ENCODE measurements at regions not wholly inside any gene's neighbourhood (a gene's known extent, or its start where the extent isn't known, plus 50 kb on each side); places are given as distances from the start of the nearest gene placed in this dataset.

DNA sequence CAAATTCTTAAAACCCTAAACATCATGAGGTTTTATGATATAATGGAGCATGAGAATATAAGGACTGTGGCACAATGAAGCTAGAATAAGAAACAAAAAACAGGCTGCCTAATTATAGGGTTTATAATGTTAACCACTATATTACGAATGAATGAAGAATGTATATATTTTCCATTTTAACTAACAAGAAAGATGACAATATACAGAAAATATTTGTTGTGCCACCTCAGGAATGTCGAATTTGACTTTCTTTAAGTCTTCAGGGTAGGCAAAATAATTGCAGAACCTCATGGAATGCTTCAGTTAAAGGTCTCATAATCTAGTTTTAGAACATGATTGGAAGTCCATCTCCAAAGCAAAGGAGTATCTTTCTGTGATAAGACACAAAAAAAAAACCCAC is 282.9 kb upstream of the SLC8A1 start:
- no peak overlapping the region for H3K4me3 Mint-ChIP-seq
- ChIA-PET POLR2A (no interaction called here), CTCF (no interaction called here)
- no peaks in the 10 kb centered on the region for H3K9me3 Mint-ChIP-seq
- no peak for DNase-seq
- H3K27me3 Mint-ChIP-seq: no peaks in the 10 kb centered on the region
- H3K27ac Mint-ChIP-seq: no peak overlapping the region
- no peaks in the 10 kb centered on the region for H3K36me3 Mint-ChIP-seq (ENCODE audit: low read depth)
- no peaks in the 10 kb centered on the region for H3K4me1 Mint-ChIP-seq

DNA sequence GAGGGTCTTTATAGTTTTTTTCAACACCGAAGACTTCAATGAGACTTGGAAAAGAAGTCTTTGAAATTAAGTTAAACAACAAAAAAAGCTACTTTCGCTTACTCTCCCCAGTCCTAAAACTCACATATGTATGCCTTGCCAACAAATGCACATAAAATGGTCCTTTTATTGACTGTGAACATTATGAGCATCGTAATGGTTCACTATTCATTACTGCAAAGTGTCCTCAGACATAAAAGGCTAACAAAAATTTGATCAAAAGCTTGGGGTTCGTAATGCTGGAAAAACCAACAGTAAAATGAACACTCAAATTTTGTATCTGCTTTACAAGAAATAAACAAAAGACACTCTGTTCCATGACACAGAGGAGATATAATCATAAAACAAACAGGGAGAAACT is 285.3 kb upstream of the SLC8A1 start:
- no peaks in the 10 kb centered on the region for H3K9me3 Mint-ChIP-seq
- H3K4me1 Mint-ChIP-seq: no peaks in the 10 kb centered on the region
- no peak for DNase-seq
- CTCF ChIA-PET: no interaction called here
- H3K27me3 Mint-ChIP-seq: no peaks in the 10 kb centered on the region
- H3K36me3 Mint-ChIP-seq (ENCODE audit: low read depth): no peaks in the 10 kb centered on the region
- POLR2A ChIA-PET: no interaction called here
- no peak overlapping the region for H3K4me3 Mint-ChIP-seq
- H3K27ac Mint-ChIP-seq: no peak overlapping the region

DNA sequence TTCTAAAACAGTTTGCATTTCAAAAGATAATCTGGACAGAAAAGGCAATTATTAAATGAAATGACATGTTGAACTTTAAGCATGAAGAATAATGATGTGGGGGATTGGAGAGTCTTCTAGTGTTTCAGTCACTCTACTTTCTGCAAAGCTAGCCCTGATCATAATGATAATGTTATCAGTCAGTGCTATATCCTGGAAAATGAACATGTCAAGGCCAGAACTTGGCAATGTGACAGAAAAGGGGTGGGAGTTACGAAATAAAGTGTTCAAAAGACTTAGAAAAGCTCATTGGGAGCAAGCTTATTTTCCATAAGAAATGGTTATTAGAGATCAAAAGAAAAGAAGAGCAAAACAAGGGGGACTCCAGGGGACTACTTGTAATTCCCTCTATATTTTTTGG is 288.5 kb upstream of the SLC8A1 start:
- H3K4me1 Mint-ChIP-seq: no peaks in the 10 kb centered on the region
- no peaks in the 10 kb centered on the region for H3K36me3 Mint-ChIP-seq (ENCODE audit: low read depth)
- no peak for DNase-seq
- ChIA-PET POLR2A (no interaction called here), CTCF (no interaction called here)
- no peak overlapping the region for H3K27ac Mint-ChIP-seq
- H3K9me3 Mint-ChIP-seq: no peaks in the 10 kb centered on the region
- H3K4me3 Mint-ChIP-seq: no peak overlapping the region
- no peaks in the 10 kb centered on the region for H3K27me3 Mint-ChIP-seq

DNA sequence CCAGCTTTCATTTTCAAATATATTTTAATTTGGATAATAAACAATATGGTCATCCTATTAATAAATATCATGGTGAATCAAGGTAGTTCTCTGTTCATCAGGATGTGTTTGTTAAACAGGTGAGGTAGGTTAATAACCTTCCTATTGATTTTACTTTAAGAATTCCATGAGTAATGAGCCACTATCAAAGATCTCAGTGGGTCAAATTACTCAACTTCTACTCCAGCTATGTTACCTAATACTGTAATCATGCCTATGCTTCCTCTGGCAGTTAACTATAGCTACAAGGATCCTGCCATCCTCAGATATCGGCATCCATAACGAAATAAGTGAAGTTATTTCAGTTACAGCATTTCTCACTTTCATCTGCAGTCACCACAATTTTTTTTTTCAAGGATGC is 289.6 kb upstream of the SLC8A1 start:
- H3K4me3 Mint-ChIP-seq: no peak overlapping the region
- POLR2A ChIA-PET: no interaction called here
- no peak for DNase-seq
- no peaks in the 10 kb centered on the region for H3K9me3 Mint-ChIP-seq
- no peaks in the 10 kb centered on the region for H3K4me1 Mint-ChIP-seq
- CTCF ChIA-PET: no interaction called here
- H3K27ac Mint-ChIP-seq: no peak overlapping the region
- H3K36me3 Mint-ChIP-seq (ENCODE audit: low read depth): no peaks in the 10 kb centered on the region
- no peaks in the 10 kb centered on the region for H3K27me3 Mint-ChIP-seq

DNA sequence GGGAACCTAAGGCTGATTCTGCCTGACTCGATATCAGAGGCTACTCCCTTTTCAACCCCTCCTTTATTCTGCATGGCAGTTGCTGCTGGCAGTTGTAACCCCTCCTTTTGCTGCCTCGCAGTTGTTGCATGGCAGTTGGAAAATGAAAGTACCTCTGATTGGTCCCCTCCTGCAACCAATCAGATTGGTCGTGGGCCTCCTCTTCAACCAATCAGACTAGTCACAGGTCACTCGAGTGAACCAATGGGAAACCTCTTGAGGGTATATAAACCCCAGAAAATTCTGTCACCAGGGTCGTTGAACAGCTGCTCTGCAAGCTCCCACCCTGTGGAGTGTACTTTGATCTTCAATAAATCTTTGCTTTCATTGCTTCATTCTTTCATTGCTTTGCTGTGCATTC is 294.3 kb upstream of the SLC8A1 start:
- no peaks in the 10 kb centered on the region for H3K9me3 Mint-ChIP-seq
- no peak for DNase-seq

DNA sequence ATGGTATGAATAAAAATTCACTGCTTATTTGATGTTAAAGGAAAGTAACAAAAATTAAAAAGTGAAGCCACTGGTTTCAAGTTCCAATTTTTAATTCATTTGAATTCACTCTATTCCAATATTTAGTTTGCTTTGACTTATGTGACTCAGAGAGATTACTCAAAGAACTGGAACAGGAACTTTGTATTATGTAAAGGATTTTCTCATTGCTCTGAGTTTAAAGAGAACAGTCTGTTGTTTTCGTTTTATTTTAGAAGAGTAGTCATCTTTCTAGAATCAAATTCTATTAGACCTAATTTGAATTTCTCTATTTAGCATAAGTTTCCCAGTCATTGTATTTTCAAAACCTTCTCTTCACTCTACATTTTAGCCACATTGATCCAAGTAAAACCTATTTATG is 300.1 kb upstream of the SLC8A1 start:
- POLR2A ChIA-PET: no interaction called here
- Mint-ChIP-seq H3K27ac (no peak overlapping the region), H3K27me3 (no peaks in the 10 kb centered on the region), H3K4me1 (no peaks in the 10 kb centered on the region), H3K4me3 (no peak overlapping the region), H3K36me3 (ENCODE audit: low read depth) (no peaks in the 10 kb centered on the region), H3K9me3 (no peaks in the 10 kb centered on the region)
- CTCF ChIA-PET: no interaction called here
- no peak for DNase-seq

More for the DNA sequence above, 294.3 kb upstream of the SLC8A1 start:
- Mint-ChIP-seq H3K36me3 (ENCODE audit: low read depth) (no peaks in the 10 kb centered on the region), H3K27ac (no peak overlapping the region), H3K4me3 (no peak overlapping the region), H3K4me1 (no peaks in the 10 kb centered on the region), H3K27me3 (no peaks in the 10 kb centered on the region)
- ChIA-PET CTCF (no interaction called here), POLR2A (no interaction called here)

DNA sequence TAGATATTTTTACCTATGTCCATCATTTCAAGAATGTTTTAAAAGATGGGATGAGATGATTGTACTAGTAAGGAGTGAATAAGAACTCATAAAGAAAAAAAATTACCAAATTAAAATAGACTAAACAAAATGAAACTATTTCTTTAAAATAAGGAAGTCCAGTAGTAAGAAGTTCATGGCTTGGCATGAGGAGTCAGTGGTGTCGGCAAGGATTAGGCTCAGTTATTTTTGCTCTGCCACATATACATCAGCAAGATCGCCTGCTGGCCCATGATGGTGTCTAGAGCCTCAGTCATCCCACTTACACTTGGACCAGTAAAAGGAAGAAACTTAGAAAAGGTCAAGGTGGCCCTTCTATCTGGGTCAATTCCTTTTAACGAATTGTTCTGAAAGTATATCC is 300.9 kb upstream of the SLC8A1 start:
- no peaks in the 10 kb centered on the region for H3K27me3 Mint-ChIP-seq
- H3K36me3 Mint-ChIP-seq (ENCODE audit: low read depth): no peaks in the 10 kb centered on the region
- ChIA-PET POLR2A (no interaction called here), CTCF (no interaction called here)
- H3K4me1 Mint-ChIP-seq: no peaks in the 10 kb centered on the region
- DNase-seq: no peak
- H3K9me3 Mint-ChIP-seq: no peaks in the 10 kb centered on the region
- H3K4me3 Mint-ChIP-seq: no peak overlapping the region
- H3K27ac Mint-ChIP-seq: no peak overlapping the region

DNA sequence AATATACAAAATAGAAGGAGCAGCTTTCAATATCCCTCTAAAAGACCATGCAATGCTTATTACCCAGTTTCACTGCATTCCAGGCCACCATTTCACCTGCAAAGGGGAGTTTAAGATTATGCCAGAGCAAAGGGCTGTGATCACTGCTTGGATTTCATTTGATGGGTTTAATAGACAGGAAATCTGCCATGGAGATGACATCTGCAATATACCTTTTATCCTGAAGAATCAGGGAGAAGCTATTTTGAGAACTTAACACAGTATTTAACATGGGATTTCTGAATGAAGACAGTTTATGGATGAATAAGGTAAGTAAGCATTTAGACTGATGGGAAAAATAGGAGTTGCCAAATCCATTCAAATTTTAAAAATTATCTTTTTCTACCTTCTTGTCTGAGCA is 303.0 kb upstream of the SLC8A1 start:
- Mint-ChIP-seq H3K27ac (no peak overlapping the region), H3K36me3 (ENCODE audit: low read depth) (no peaks in the 10 kb centered on the region)
- CTCF ChIA-PET: no interaction called here

DNA sequence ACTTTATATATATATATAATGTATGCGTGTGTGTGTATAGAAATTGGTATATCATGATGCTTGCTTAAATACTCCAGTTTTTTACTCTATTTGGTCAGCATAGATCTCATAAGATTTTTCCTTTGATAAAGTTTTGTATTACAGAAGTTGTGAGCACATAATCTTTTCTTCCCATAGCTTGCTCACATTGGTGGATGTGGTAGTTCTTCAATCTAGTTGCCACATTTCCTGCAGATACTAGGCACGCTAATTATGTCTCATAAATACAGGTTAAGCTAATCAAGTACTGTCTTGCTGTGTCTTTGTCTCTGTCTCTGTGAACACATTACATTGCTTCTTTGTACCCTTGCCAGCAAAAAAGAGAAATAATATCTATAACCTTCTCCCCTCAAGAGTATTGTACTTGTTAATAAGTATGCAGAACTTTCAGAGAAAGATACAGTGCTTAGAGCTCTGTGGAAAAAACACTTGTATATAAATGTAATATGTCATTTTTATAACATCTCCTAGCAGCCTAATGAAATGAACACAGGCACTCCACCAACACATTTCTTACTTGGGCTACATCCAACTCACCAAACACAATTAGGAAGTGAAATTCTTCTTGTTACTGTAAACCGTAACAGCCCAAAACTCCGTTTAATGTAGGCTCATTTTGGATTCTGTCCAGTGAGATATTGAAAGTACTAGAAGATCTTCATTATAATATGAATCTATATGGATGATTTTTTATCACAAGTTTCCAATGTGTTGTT is 306.7 kb upstream of the SLC8A1 start:
- DNase-seq: no peak
- no peaks in the 10 kb centered on the region for H3K36me3 Mint-ChIP-seq (ENCODE audit: low read depth)
- ChIA-PET POLR2A (no interaction called here), CTCF (no interaction called here)
- H3K27me3 Mint-ChIP-seq: no peaks in the 10 kb centered on the region
- peaks cover 2% of the 10 kb centered on the region for H3K4me1 Mint-ChIP-seq
- H3K4me3 Mint-ChIP-seq: no peak overlapping the region
- H3K9me3 Mint-ChIP-seq: no peaks in the 10 kb centered on the region
- H3K27ac Mint-ChIP-seq: no peak overlapping the region

More for the DNA sequence above, 303.0 kb upstream of the SLC8A1 start:
- Mint-ChIP-seq H3K4me3 (no peak overlapping the region), H3K4me1 (peaks cover 2% of the 10 kb centered on the region), H3K9me3 (no peaks in the 10 kb centered on the region), H3K27me3 (no peaks in the 10 kb centered on the region)
- POLR2A ChIA-PET: no interaction called here
- DNase-seq: no peak

DNA sequence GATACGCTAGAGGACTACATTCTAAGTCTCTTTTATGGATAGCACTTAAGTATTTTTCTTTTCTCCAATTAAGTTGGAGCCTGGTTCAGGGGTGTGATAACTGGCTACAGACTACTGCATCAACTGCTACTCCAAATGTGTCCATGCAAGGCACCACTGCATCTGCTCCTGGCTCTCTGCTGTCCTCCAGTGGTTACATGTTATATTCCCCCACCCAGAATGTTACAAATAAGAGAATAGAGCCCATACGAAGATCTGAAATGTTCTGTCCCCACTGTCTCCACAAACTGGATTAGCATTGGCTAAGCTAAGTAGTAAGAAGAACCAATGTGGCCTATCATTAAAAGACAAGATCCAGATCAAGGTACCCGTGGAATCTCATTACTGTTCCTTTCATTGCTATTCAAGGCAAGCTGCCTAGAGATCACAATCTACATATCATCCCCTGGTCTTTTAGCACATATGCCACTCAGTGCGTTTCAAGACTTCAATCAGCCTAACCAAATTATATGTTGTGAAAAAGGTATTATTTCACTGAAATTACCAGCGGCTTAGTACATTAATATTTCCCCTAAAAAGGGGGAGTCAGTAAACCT is 308.3 kb upstream of the SLC8A1 start:
- Mint-ChIP-seq H3K27ac (no peak overlapping the region), H3K36me3 (ENCODE audit: low read depth) (no peaks in the 10 kb centered on the region), H3K9me3 (no peaks in the 10 kb centered on the region), H3K4me1 (peaks cover 2% of the 10 kb centered on the region), H3K27me3 (no peaks in the 10 kb centered on the region), H3K4me3 (no peak overlapping the region)
- ChIA-PET CTCF (no interaction called here), POLR2A (no interaction called here)
- DNase-seq: peak; percentile 6

DNA sequence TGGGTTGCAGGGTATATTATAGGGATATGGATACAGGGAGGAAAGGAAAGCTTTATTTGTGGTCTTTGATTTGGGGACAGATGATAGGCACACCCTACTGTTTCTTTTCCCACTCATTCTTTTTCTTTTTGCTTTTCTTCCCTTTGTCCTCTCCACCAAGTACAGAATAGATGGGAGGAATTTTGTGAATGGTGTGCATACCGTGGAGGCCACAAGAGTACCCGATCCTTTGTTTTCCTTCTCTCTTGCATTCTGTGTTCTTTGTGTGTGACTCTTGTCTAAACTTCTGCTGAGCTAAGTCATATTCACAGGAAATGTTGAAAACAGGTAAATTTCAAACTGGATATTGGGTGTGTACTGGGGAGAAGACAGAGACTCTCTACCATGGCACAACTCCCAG is 321.4 kb upstream of the SLC8A1 start:
- Mint-ChIP-seq H3K27ac (no peak overlapping the region), H3K27me3 (no peaks in the 10 kb centered on the region), H3K4me3 (no peak overlapping the region), H3K4me1 (no peaks in the 10 kb centered on the region), H3K9me3 (no peaks in the 10 kb centered on the region), H3K36me3 (ENCODE audit: low read depth) (no peaks in the 10 kb centered on the region)
- DNase-seq: no peak
- ChIA-PET POLR2A (no interaction called here), CTCF (no interaction called here)

DNA sequence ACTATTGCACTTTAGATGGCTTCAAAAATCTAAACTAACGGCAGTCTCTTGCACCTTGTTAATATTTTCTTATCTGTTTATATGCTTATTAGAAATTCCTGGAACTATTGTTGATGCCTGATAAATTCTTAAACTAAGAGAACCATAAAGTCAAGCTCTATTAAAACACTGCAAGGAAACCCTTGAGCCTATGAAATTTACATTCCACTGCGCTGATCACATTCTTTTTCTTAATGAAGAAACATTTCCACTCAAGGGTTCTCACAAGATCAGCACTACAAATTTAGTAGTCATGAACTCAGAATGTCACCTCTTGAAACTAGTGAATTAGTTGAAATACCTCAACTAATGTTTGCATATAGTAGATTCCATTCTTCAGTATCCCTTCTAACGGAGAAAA is 331.8 kb upstream of the SLC8A1 start:
- H3K9me3 Mint-ChIP-seq: no peaks in the 10 kb centered on the region
- no peak overlapping the region for H3K27ac Mint-ChIP-seq
- ChIA-PET CTCF (no interaction called here), POLR2A (no interaction called here)
- no peak for DNase-seq
- no peak overlapping the region for H3K4me3 Mint-ChIP-seq
- H3K4me1 Mint-ChIP-seq: no peaks in the 10 kb centered on the region
- no peaks in the 10 kb centered on the region for H3K27me3 Mint-ChIP-seq
- H3K36me3 Mint-ChIP-seq (ENCODE audit: low read depth): no peaks in the 10 kb centered on the region

DNA sequence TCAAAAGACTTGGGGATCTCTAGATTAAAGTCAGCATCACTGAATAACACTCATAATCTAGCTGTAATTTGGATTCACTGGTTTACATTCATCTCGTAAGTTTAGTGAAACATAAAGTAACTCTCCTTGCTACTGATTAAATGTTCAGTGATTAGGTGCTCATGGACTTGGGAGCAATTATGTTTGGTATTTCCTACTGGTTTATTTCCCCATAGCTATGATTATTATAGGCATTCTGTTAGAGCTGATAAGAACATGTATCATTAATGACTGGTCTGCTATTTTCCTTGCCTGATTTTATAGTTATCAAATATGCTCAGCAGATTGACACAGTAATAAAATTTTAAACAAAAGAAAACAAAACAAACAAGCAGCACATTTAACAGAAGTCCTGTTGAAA is 334.7 kb upstream of the SLC8A1 start:
- CTCF ChIA-PET: no interaction called here
- no peaks in the 10 kb centered on the region for H3K9me3 Mint-ChIP-seq
- no peak overlapping the region for H3K27ac Mint-ChIP-seq

DNA sequence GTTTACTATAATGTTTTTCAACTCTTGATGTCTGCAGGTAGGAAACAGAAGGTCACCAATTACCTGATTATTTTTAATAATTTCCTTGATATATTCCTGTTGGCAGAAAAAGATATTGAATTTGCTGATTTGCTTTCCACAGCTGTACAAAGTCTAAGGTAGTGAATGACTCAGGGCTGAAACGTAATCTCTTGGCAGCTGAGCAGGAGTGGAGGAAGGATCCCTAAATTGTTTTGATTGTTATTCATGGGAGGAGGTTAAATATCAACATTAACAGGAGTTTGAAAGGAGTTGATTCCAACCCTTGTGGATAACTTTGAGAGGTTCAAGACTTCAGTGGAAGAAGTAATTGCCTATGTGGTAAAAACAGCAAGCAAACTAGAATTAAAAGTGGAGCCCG is 345.2 kb upstream of the SLC8A1 start:
- ChIA-PET CTCF (no interaction called here), POLR2A (no interaction called here)
- no peaks in the 10 kb centered on the region for H3K4me1 Mint-ChIP-seq
- H3K27ac Mint-ChIP-seq: no peak overlapping the region
- no peaks in the 10 kb centered on the region for H3K27me3 Mint-ChIP-seq
- no peak for DNase-seq
- H3K4me3 Mint-ChIP-seq: no peak overlapping the region
- H3K36me3 Mint-ChIP-seq (ENCODE audit: low read depth): no peaks in the 10 kb centered on the region
- H3K9me3 Mint-ChIP-seq: no peaks in the 10 kb centered on the region

More for the DNA sequence above, 334.7 kb upstream of the SLC8A1 start:
- POLR2A ChIA-PET: no interaction called here
- H3K4me1 Mint-ChIP-seq: no peaks in the 10 kb centered on the region
- no peak overlapping the region for H3K4me3 Mint-ChIP-seq
- H3K27me3 Mint-ChIP-seq: no peaks in the 10 kb centered on the region
- no peaks in the 10 kb centered on the region for H3K36me3 Mint-ChIP-seq (ENCODE audit: low read depth)
- no peak for DNase-seq
